KMS-11 (cell line): ENCODE measurements at regions not wholly inside any gene's neighbourhood (a gene's known extent, or its start where the extent isn't known, plus 50 kb on each side); places are given as distances from the start of the nearest gene placed in this dataset.

Source experiments
- H2AFZ ChIP-seq: fragments of 200-600 bp; sonication (generic); 2 replicates; pipeline ENCODE4 v1.6.1; 2016; ENCODE audit warnings: antibody characterized with exemption, mixed run types, low read depth
- H3K27ac ChIP-seq: fragments of 200-600 bp; sonication (generic); 2 replicates; pipeline ENCODE4 v1.6.1; 2016; ENCODE audit warnings: mild to moderate bottlenecking, mixed run types
- H3K27me3 ChIP-seq: fragments of 200-600 bp; sonication (generic); 2 replicates; pipeline ENCODE4 v1.6.1; 2017; ENCODE audit warnings: mild to moderate bottlenecking, low read depth, mixed run types, moderate library complexity; ENCODE audit not compliant: insufficient read depth
- H3K36me3 ChIP-seq: fragments of 200-600 bp; sonication (generic); 2 replicates; pipeline ENCODE4 v1.6.1; 2017; ENCODE audit warnings: mild to moderate bottlenecking, mixed run types; ENCODE audit not compliant: insufficient read depth
- H3K4me1 ChIP-seq: fragments of 200-600 bp; sonication (generic); 2 replicates; pipeline ENCODE4 v1.6.1; 2016; ENCODE audit warnings: mild to moderate bottlenecking, low read depth, mixed run types; ENCODE audit not compliant: poor library complexity, severe bottlenecking
- H3K4me2 ChIP-seq: fragments of 200-600 bp; sonication (generic); 2 replicates; pipeline ENCODE4 v1.7.0; 2016; ENCODE audit warnings: mild to moderate bottlenecking, mixed run types
- H3K4me3 ChIP-seq: fragments of 200-600 bp; sonication (generic); IDR thresholded peaks from 2 replicates; pipeline ENCODE4 v1.6.1; 2017; ENCODE audit warnings: low read depth, low read length, mixed read lengths; ENCODE audit not compliant: insufficient read depth
- H3K79me2 ChIP-seq: fragments of 200-600 bp; sonication (generic); 2 replicates; pipeline ENCODE4 v1.6.1; 2016; ENCODE audit warnings: low read depth, mixed run types; ENCODE audit not compliant: insufficient read depth
- H3K9ac ChIP-seq: fragments of 200-600 bp; sonication (generic); 2 replicates; pipeline ENCODE4 v1.6.1; 2016; ENCODE audit warnings: mild to moderate bottlenecking, mixed run types
- H4K20me1 ChIP-seq: fragments of 200-600 bp; sonication (generic); 2 replicates; pipeline ENCODE4 v1.6.1; 2016; ENCODE audit warnings: mild to moderate bottlenecking, mixed run types; ENCODE audit not compliant: insufficient read depth
- CTCF ChIP-seq: fragments of 200-600 bp; sonication (generic); conservative IDR thresholded peaks from 2 replicates; pipeline ENCODE4 v1.6.1; 2017; ENCODE audit warnings: low read depth, mild to moderate bottlenecking, antibody characterized with exemption, low read length, moderate library complexity, mixed read lengths

GRCh38 chr18:46282646-46283045 lies 178.5 kb downstream of the HAUS1 start:
- Histone ChIP-seq H3K4me1 (no peaks in the 10 kb centered on the region), H4K20me1 (no peaks in the 10 kb centered on the region)

DNA sequence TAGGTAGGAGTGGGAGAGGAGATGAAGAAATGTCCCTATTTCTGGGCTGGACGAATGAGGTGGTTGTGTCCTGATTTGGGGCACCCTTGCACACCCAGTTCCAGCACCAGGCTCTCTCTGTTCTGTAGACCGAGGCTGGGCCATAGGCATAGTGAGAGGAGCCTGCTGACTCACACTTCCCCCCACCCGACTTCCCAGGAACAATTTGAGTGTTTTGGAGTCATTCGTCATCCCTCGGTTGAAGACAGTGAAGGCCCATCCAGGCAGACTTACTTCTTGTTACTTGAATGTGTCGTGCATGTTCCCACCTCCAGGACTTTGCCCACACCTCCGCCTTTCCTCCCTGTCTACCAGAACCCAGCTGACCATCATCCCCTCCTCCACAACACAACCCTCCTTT lies 179.1 kb downstream of the HAUS1 start:
- Histone ChIP-seq H4K20me1 (no peaks in the 10 kb centered on the region), H3K36me3 (no peaks in the 10 kb centered on the region), H3K4me2 (no peak overlapping the region), H3K27ac (no peak overlapping the region), H3K4me1 (no peaks in the 10 kb centered on the region), H3K27me3 (no peaks in the 10 kb centered on the region), H3K79me2 (no peaks in the 10 kb centered on the region), H3K9ac (no peak overlapping the region), H2AFZ (no peak overlapping the region), H3K4me3 (no peak overlapping the region)
- no peak for TF ChIP-seq CTCF

More at GRCh38 chr18:46282646-46283045, 178.5 kb downstream of the HAUS1 start:
- no peaks in the 10 kb centered on the region for H3K79me2 ChIP-seq
- H3K27ac ChIP-seq: no peak overlapping the region
- no peak overlapping the region for H3K9ac ChIP-seq
- H3K4me3 ChIP-seq: no peak overlapping the region
- H3K27me3 ChIP-seq: no peaks in the 10 kb centered on the region
- TF ChIP-seq CTCF: no peak
- no peak overlapping the region for H2AFZ ChIP-seq
- no peak overlapping the region for H3K4me2 ChIP-seq
- H3K36me3 ChIP-seq: no peaks in the 10 kb centered on the region

- H3K4me2 ChIP-seq: no peak overlapping the region
- H3K27me3 ChIP-seq: no peaks in the 10 kb centered on the region
- no peaks in the 10 kb centered on the region for H3K79me2 ChIP-seq
- H4K20me1 ChIP-seq: no peaks in the 10 kb centered on the region
- H2AFZ ChIP-seq: no peak overlapping the region
- no peak for TF ChIP-seq CTCF
- H3K4me3 ChIP-seq: no peak overlapping the region
- no peaks in the 10 kb centered on the region for H3K36me3 ChIP-seq
- H3K9ac ChIP-seq: no peak overlapping the region
- no peak overlapping the region for H3K27ac ChIP-seq
- no peaks in the 10 kb centered on the region for H3K4me1 ChIP-seq
These were observed 179.7 kb downstream of the HAUS1 start for GRCh38 chr18:46283895-46284295.

GRCh38 chr18:46289463-46289862 lies 185.3 kb downstream of the HAUS1 start:
- H3K27me3 ChIP-seq: no peaks in the 10 kb centered on the region
- no peaks in the 10 kb centered on the region for H4K20me1 ChIP-seq
- no peak overlapping the region for H3K27ac ChIP-seq
- TF ChIP-seq CTCF: no peak
- no peaks in the 10 kb centered on the region for H3K4me1 ChIP-seq
- H3K9ac ChIP-seq: no peak overlapping the region
- H3K36me3 ChIP-seq: no peaks in the 10 kb centered on the region
- H3K4me3 ChIP-seq: no peak overlapping the region
- no peak overlapping the region for H3K4me2 ChIP-seq
- no peaks in the 10 kb centered on the region for H3K79me2 ChIP-seq
- H2AFZ ChIP-seq: no peak overlapping the region
